KMS-11 (cell line): ENCODE measurements at regions not wholly inside any gene's neighbourhood (a gene's known extent, or its start where the extent isn't known, plus 50 kb on each side); places are given as distances from the start of the nearest gene placed in this dataset.

Experiments used
- H2AFZ ChIP-seq: fragments of 200-600 bp; sonication (generic); 2 replicates; pipeline ENCODE4 v1.6.1; 2016; ENCODE audit warnings: antibody characterized with exemption, mixed run types, low read depth
- H3K27ac ChIP-seq: fragments of 200-600 bp; sonication (generic); 2 replicates; pipeline ENCODE4 v1.6.1; 2016; ENCODE audit warnings: mild to moderate bottlenecking, mixed run types
- H3K27me3 ChIP-seq: fragments of 200-600 bp; sonication (generic); 2 replicates; pipeline ENCODE4 v1.6.1; 2017; ENCODE audit warnings: mild to moderate bottlenecking, low read depth, mixed run types, moderate library complexity; ENCODE audit not compliant: insufficient read depth
- H3K36me3 ChIP-seq: fragments of 200-600 bp; sonication (generic); 2 replicates; pipeline ENCODE4 v1.6.1; 2017; ENCODE audit warnings: mild to moderate bottlenecking, mixed run types; ENCODE audit not compliant: insufficient read depth
- H3K4me1 ChIP-seq: fragments of 200-600 bp; sonication (generic); 2 replicates; pipeline ENCODE4 v1.6.1; 2016; ENCODE audit warnings: mild to moderate bottlenecking, low read depth, mixed run types; ENCODE audit not compliant: poor library complexity, severe bottlenecking
- H3K4me2 ChIP-seq: fragments of 200-600 bp; sonication (generic); 2 replicates; pipeline ENCODE4 v1.7.0; 2016; ENCODE audit warnings: mild to moderate bottlenecking, mixed run types
- H3K4me3 ChIP-seq: fragments of 200-600 bp; sonication (generic); IDR thresholded peaks from 2 replicates; pipeline ENCODE4 v1.6.1; 2017; ENCODE audit warnings: low read depth, low read length, mixed read lengths; ENCODE audit not compliant: insufficient read depth
- H3K79me2 ChIP-seq: fragments of 200-600 bp; sonication (generic); 2 replicates; pipeline ENCODE4 v1.6.1; 2016; ENCODE audit warnings: low read depth, mixed run types; ENCODE audit not compliant: insufficient read depth
- H3K9ac ChIP-seq: fragments of 200-600 bp; sonication (generic); 2 replicates; pipeline ENCODE4 v1.6.1; 2016; ENCODE audit warnings: mild to moderate bottlenecking, mixed run types
- H4K20me1 ChIP-seq: fragments of 200-600 bp; sonication (generic); 2 replicates; pipeline ENCODE4 v1.6.1; 2016; ENCODE audit warnings: mild to moderate bottlenecking, mixed run types; ENCODE audit not compliant: insufficient read depth
- TF ChIP-seq, protein P1 (sequence below): fragments of 200-600 bp; sonication (generic); conservative IDR thresholded peaks from 2 replicates; pipeline ENCODE4 v1.6.1; 2017; ENCODE audit warnings: low read depth, mild to moderate bottlenecking, antibody characterized with exemption, low read length, moderate library complexity, mixed read lengths

DNA sequence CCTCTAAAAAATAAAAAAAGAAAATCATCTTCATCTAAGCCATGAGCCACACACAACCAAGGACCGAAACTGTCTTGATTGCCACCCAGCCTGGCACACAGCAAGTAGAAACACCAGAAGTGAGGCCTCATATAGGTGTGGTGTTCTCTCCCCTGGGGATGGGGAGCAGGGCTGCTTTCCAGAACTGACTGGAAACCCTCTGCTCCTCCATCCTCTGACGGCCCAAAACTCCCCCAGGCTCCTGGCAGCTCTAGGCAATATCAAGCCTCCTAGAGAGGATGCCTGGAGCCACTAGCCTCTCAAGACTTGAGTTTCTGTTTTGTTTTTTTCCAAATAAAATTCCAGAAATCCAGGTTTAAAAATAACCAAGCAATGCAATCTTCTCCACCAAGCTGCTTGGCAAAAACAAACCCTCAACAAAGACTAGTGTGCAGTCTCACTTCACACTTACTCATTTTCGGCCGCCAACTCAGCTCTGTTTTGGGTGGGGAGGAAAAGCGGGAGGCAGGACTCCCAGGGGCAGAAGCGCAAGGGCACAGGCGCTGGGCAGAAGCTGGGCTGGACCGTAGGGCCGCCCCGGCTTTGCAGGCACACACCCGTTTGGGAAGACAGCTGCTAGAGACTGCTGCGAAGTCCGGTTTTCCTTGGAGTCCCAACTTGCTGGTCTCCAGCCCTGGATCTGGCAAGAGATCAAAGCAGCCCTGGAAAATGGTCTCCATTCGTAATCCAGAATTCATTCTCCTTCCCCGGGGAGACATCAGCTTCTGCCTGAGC, 78.2 kb upstream of the CAPZB start:
- Histone ChIP-seq H3K9ac (no peak overlapping the region), H3K36me3 (no peaks in the 10 kb centered on the region), H3K4me3 (no peak overlapping the region), H3K27ac (no peak overlapping the region), H4K20me1 (no peaks in the 10 kb centered on the region), H3K27me3 (no peaks in the 10 kb centered on the region), H3K4me2 (no peak overlapping the region), H2AFZ (no peak overlapping the region), H3K4me1 (no peaks in the 10 kb centered on the region), H3K79me2 (no peaks in the 10 kb centered on the region)
- TF ChIP-seq, protein P1, sequence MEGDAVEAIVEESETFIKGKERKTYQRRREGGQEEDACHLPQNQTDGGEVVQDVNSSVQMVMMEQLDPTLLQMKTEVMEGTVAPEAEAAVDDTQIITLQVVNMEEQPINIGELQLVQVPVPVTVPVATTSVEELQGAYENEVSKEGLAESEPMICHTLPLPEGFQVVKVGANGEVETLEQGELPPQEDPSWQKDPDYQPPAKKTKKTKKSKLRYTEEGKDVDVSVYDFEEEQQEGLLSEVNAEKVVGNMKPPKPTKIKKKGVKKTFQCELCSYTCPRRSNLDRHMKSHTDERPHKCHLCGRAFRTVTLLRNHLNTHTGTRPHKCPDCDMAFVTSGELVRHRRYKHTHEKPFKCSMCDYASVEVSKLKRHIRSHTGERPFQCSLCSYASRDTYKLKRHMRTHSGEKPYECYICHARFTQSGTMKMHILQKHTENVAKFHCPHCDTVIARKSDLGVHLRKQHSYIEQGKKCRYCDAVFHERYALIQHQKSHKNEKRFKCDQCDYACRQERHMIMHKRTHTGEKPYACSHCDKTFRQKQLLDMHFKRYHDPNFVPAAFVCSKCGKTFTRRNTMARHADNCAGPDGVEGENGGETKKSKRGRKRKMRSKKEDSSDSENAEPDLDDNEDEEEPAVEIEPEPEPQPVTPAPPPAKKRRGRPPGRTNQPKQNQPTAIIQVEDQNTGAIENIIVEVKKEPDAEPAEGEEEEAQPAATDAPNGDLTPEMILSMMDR = no peak

DNA sequence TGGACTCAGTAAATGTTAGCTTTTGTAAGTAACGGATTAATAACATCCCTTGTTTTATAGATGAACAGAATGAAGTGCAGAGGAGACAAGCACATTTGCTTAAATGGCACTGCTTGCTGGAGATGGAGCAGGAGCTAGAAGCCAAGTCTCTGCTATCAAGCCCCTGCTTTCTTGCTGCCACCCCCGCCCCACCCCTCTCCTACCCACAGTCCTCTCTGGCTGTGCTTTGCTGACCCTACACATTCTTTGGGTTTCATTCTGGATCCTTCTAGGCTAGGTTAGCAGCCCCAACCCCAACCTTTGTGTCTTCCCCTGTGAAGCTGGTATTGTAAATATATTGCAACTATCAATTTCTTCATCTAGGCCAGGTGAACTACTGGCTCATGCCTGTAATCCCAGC, 77.5 kb upstream of the CAPZB start:
- no peaks in the 10 kb centered on the region for H4K20me1 ChIP-seq
- H3K9ac ChIP-seq = no peak overlapping the region
- TF ChIP-seq, protein P1 = no peak
- no peak overlapping the region for H2AFZ ChIP-seq
- no peaks in the 10 kb centered on the region for H3K4me1 ChIP-seq
- H3K4me2 ChIP-seq = no peak overlapping the region
- no peaks in the 10 kb centered on the region for H3K79me2 ChIP-seq
- no peak overlapping the region for H3K4me3 ChIP-seq
- H3K27me3 ChIP-seq = no peaks in the 10 kb centered on the region
- H3K27ac ChIP-seq = no peak overlapping the region
- H3K36me3 ChIP-seq = no peaks in the 10 kb centered on the region

DNA sequence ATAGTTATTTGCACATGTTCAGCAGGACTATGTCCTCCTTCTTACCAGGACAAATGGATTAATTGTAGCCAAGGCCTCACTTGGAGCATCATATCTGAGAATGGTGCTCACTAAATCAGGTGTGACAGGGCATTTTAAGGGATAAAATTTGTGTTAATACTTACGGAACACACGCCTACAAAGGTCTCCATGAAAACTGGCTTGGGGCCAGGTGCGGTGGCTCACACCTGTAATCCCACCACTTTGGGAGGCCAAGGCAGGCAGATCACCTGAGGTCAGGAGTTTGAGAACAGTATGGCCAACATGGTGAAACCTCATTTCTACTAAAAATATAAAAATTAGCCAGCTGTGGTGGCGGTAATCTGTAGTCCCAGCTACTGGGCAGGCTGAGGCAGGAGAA, 75.1 kb upstream of the CAPZB start:
- no peaks in the 10 kb centered on the region for H3K36me3 ChIP-seq
- TF ChIP-seq, protein P1 = no peak
- H3K27ac ChIP-seq = no peak overlapping the region
- H3K4me2 ChIP-seq = no peak overlapping the region
- no peaks in the 10 kb centered on the region for H3K27me3 ChIP-seq
- no peaks in the 10 kb centered on the region for H4K20me1 ChIP-seq
- no peak overlapping the region for H3K4me3 ChIP-seq
- H3K9ac ChIP-seq = no peak overlapping the region
- H2AFZ ChIP-seq = no peak overlapping the region
- H3K4me1 ChIP-seq = no peaks in the 10 kb centered on the region
- no peaks in the 10 kb centered on the region for H3K79me2 ChIP-seq

DNA sequence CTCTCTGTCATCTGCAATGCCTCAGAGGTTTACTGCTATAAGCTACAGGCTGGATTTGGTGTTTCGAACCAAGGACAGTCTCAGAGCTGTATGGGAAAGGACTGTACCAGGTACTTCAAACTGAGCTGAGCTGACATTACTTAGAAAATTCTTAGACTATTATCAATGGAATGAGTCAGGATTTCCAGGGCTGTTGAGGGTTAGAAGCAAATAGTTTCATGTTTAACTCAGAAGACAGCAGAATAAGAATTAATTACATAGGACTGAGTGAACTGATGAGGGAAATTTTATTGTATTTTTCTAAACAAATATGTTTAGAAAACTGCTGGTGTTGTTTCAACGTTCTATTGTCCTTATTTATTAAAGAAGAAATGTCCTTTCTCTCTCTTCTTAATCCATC, 74.3 kb upstream of the CAPZB start:
- Histone ChIP-seq H2AFZ (no peak overlapping the region), H3K4me2 (no peak overlapping the region), H3K27me3 (no peaks in the 10 kb centered on the region), H3K4me1 (no peaks in the 10 kb centered on the region), H3K79me2 (no peaks in the 10 kb centered on the region), H3K4me3 (no peak overlapping the region), H3K9ac (no peak overlapping the region), H3K36me3 (no peaks in the 10 kb centered on the region), H4K20me1 (no peaks in the 10 kb centered on the region), H3K27ac (no peak overlapping the region)
- TF ChIP-seq, protein P1 = no peak
